Thyroid gland (tissue), 4 donors: ENCODE measurements at regions not wholly inside any gene's neighbourhood (a gene's known extent, or its start where the extent isn't known, plus 50 kb on each side); places are given as distances from the start of the nearest gene placed in this dataset.

Experiments
- CTCF ChIP-seq, 6 experiments: fragments of 200-600 bp in 3 of 6; fragments of 450-650 bp in 3 of 6; sonication (generic) in 3 of 6; IDR thresholded peaks; one replicate each; pipeline ENCODE4 v1.5.1; 2016 to 2019; ENCODE audit warnings: antibody characterized with exemption in 6 of 6, mild to moderate bottlenecking in 2 of 6, inconsistent platforms in 1 of 6, moderate library complexity in 1 of 6
- POLR2A ChIP-seq, 2 donors: fragments of 450-650 bp; IDR thresholded peaks; one replicate each; pipeline ENCODE4 v1.6.1; 2017; ENCODE audit warnings: antibody characterized with exemption in 2 of 2, mild to moderate bottlenecking in 2 of 2, moderate library complexity in 1 of 2

DNA sequence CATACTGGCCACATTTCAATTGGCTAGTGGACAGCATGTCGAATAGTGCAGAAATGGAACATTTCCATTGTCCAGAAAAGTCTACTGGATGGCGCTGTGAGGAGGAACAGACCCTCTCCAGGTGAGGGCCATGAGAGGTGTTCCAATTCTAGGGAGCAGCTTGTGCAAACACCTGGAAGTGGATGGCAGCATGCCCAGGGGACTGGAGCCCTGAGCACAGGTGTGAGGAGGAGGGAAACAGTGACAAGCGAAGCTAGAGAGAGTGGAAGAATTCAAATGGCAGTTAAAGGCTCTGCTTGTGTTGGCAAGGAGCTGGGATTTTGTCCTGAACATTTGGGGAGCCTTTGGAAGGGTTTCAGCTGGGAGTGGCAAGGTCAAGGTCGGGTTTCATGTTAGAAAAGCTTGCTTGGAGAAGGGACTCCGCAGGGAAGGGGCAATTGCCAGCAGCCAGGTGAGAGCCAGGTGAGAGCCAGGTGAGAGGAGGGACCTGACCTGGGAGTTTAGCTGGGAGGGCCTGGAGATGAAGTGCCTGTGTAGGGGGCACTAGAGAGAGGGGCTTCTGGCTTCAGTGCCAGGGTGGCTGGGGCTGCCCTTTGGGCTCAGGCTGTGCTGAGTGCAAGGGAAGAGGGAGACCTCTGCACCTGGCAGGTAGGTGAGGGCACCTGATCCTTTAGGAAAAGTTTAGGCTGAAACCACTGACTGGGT is 93.8 kb downstream of the LINGO1 start:
- no peak for TF ChIP-seq CTCF (IDR thresholded peaks at IDR 0.05)
- TF ChIP-seq POLR2A (IDR thresholded peaks at IDR 0.05): no peak
